IMR-90 (cell line): ENCODE measurements at regions not wholly inside any gene's neighbourhood (a gene's known extent, or its start where the extent isn't known, plus 50 kb on each side); places are given as distances from the start of the nearest gene placed in this dataset.

Experiments used
- ATAC-seq: fragments of 200-7000 bp; cut with Tn5 transposase; 2 replicates; pipeline ENCODE4 v1.9.1; 2020; ENCODE audit warnings: low read depth, mild to moderate bottlenecking, moderate library complexity
- BruUV-seq: library from RNA; stranded (reverse); fragments of 400-500 nt; replicated peaks from 2 replicates; lab custom pipeline; 2021; lab: Mats Ljungman, UMichigan
- CTCF ChIA-PET: fragments of 300-600 bp; formaldehyde crosslinking; extraction: SDS; loops from one replicate; lab custom pipeline; 2021; ENCODE audit warnings: antibody characterized with exemption; lab: Yijun Ruan, JAX
- POLR2A ChIA-PET: fragments of 300-600 bp; sonication (Branson Sonifier 250); formaldehyde crosslinking; loops from one replicate; lab custom pipeline; 2022; ENCODE audit warnings: antibody characterized with exemption; ENCODE audit not compliant: unreplicated experiment; lab: Charles Lee
- DNase-seq: peaks from one replicate; pipeline ENCODE4 v3.0.0; 2013
- H2AFZ ChIP-seq: replicated peaks from 2 replicates; pipeline ENCODE3; 2013; ENCODE audit warnings: low read length, mild to moderate bottlenecking; ENCODE audit not compliant: poor library complexity
- H2AK5ac ChIP-seq: 2 replicates; pipeline ENCODE4 v1.6.1; 2013; ENCODE audit warnings: low read depth, low read length, inconsistent platforms
- H2AK9ac ChIP-seq: replicated peaks from 2 replicates; pipeline ENCODE3; 2013; ENCODE audit warnings: mild to moderate bottlenecking, low read depth, low read length, moderate library complexity; ENCODE audit not compliant: poor library complexity
- H2BK120ac ChIP-seq: 2 replicates; pipeline ENCODE4 v1.6.1; 2013; ENCODE audit warnings: low read depth, low read length, inconsistent platforms
- H2BK15ac ChIP-seq: 3 replicates; pipeline ENCODE4 v1.6.1; 2013; ENCODE audit warnings: low read depth, low read length, inconsistent platforms
- H2BK20ac ChIP-seq: 2 replicates; pipeline ENCODE4 v1.6.1; 2013; ENCODE audit warnings: low read depth, mild to moderate bottlenecking, inconsistent platforms, low read length, moderate library complexity
- H2BK5ac ChIP-seq: 2 replicates; pipeline ENCODE4 v1.6.1; 2013; ENCODE audit warnings: mild to moderate bottlenecking, low read depth, low read length, inconsistent platforms; ENCODE audit not compliant: poor library complexity, severe bottlenecking
- H3K14ac ChIP-seq: replicated peaks from 2 replicates; pipeline ENCODE4 v1.6.1; 2013; ENCODE audit warnings: low read depth, low read length, inconsistent platforms
- H3K18ac ChIP-seq: 2 replicates; pipeline ENCODE4 v1.6.1; 2013; ENCODE audit warnings: low read depth, low read length, control low read depth
- H3K23ac ChIP-seq: 2 replicates; pipeline ENCODE4 v1.6.1; 2013; ENCODE audit warnings: low read depth, low read length, inconsistent platforms
- H3K27ac ChIP-seq: 2 replicates; pipeline ENCODE4 v1.5.1; 2013; ENCODE audit warnings: mild to moderate bottlenecking, control low read depth, low read length; ENCODE audit not compliant: insufficient read depth
- H3K27me3 ChIP-seq: 2 replicates; pipeline ENCODE4 v1.6.1; 2013; ENCODE audit warnings: low read length; ENCODE audit not compliant: control insufficient read depth, insufficient read depth
- H3K36me3 ChIP-seq: 2 replicates; pipeline ENCODE4 v1.6.1; 2013; ENCODE audit warnings: low read length, mixed read lengths; ENCODE audit not compliant: control insufficient read depth, insufficient read depth
- H3K4ac ChIP-seq: 2 replicates; pipeline ENCODE4 v1.6.1; 2013; ENCODE audit warnings: low read depth, low read length, inconsistent platforms
- H3K4me1 ChIP-seq: 2 replicates; pipeline ENCODE4 v1.6.1; 2013; ENCODE audit warnings: low read length, mixed read lengths; ENCODE audit not compliant: control insufficient read depth, insufficient read depth
- H3K4me2 ChIP-seq: 2 replicates; pipeline ENCODE4 v1.6.1; 2013; ENCODE audit warnings: low read depth, mild to moderate bottlenecking, control low read depth, low read length, moderate library complexity
- H3K4me3 ChIP-seq: 2 replicates; pipeline ENCODE4 v1.5.1; 2013; ENCODE audit warnings: low read depth, mild to moderate bottlenecking, control low read depth, low read length, moderate library complexity; ENCODE audit not compliant: insufficient read depth
- H3K56ac ChIP-seq: 2 replicates; pipeline ENCODE4 v1.6.1; 2013; ENCODE audit warnings: low read length, inconsistent platforms; ENCODE audit not compliant: insufficient read depth; ENCODE audit errors: extremely low read depth
- H3K79me1 ChIP-seq, 2 experiments: 2 replicates each; pipeline ENCODE4 v1.6.1; 2013; ENCODE audit warnings: low read length in 2 of 2, inconsistent platforms in 1 of 2, low read depth in 1 of 2
- H3K9ac ChIP-seq: 2 replicates; pipeline ENCODE4 v1.6.1; 2013; ENCODE audit warnings: low read depth, low read length, control low read depth
- H3K9me1 ChIP-seq: 2 replicates; pipeline ENCODE4 v1.6.1; 2013; ENCODE audit warnings: low read length, inconsistent platforms; ENCODE audit not compliant: insufficient read depth
- H3K9me3 ChIP-seq: 2 replicates; pipeline ENCODE4 v1.6.1; 2013; ENCODE audit warnings: low read length; ENCODE audit not compliant: control insufficient read depth, insufficient read depth
- H4K20me1 ChIP-seq: 2 replicates; pipeline ENCODE4 v1.6.1; 2013; ENCODE audit warnings: low read length, inconsistent platforms; ENCODE audit not compliant: insufficient read depth
- H4K5ac ChIP-seq: 2 replicates; pipeline ENCODE4 v1.6.1; 2013; ENCODE audit warnings: mild to moderate bottlenecking, low read depth, low read length, control low read depth
- H4K8ac ChIP-seq, 2 experiments: 2 replicates each; pipeline ENCODE4 v1.6.1; 2013; ENCODE audit warnings: low read depth in 2 of 2, low read length in 2 of 2, control low read depth in 1 of 2, inconsistent platforms in 1 of 2
- H4K91ac ChIP-seq: 2 replicates; pipeline ENCODE4 v1.6.1; 2013; ENCODE audit warnings: low read depth, low read length, inconsistent platforms; ENCODE audit not compliant: insufficient read depth
- BHLHE40 ChIP-seq: fragments of 150-350 bp; IDR thresholded peaks from 2 replicates; pipeline ENCODE4 v1.6.1; 2016; ENCODE audit warnings: mild to moderate bottlenecking, low read depth, low read length
- CEBPB ChIP-seq: IDR thresholded peaks from 2 replicates; pipeline ENCODE4 v1.6.1; 2012; ENCODE audit warnings: low read depth, low read length, improper control_type of control experiment
- CHD1 ChIP-seq: IDR thresholded peaks from 2 replicates; pipeline ENCODE4 v1.6.1; 2012; ENCODE audit warnings: low read depth, low read length, improper control_type of control experiment
- CTCF ChIP-seq: conservative IDR thresholded peaks from 2 replicates; pipeline ENCODE4 v1.5.1; 2012; ENCODE audit warnings: mild to moderate bottlenecking, low read depth, low read length, improper control_type of control experiment
- ELK1 ChIP-seq: fragments of 150-350 bp; IDR thresholded peaks from 2 replicates; pipeline ENCODE4 v1.6.1; 2016; ENCODE audit warnings: low read depth, mild to moderate bottlenecking, low read length, moderate library complexity, borderline replicate concordance
- FOS ChIP-seq: fragments of 150-350 bp; IDR thresholded peaks from 2 replicates; pipeline ENCODE4 v1.6.1; 2016; ENCODE audit warnings: low read depth, low read length
- MAFK ChIP-seq: IDR thresholded peaks from 2 replicates; pipeline ENCODE4 v1.6.1; 2012; ENCODE audit warnings: low read depth, low read length, improper control_type of control experiment
- MAZ ChIP-seq: IDR thresholded peaks from 2 replicates; pipeline ENCODE4 v1.6.1; 2012; ENCODE audit warnings: low read depth, mild to moderate bottlenecking, low read length, improper control_type of control experiment, moderate library complexity, borderline replicate concordance
- MXI1 ChIP-seq: IDR thresholded peaks from 2 replicates; pipeline ENCODE4 v1.6.1; 2012; ENCODE audit warnings: low read depth, mild to moderate bottlenecking, low read length, moderate library complexity, borderline replicate concordance
- NFE2L2 ChIP-seq: fragments of 150-350 bp; IDR thresholded peaks from 2 replicates; pipeline ENCODE4 v1.6.1; 2016; ENCODE audit warnings: low read depth, mild to moderate bottlenecking, low read length
- POLR2A ChIP-seq: IDR thresholded peaks from 2 replicates; pipeline ENCODE4 v1.6.1; 2012; ENCODE audit warnings: mild to moderate bottlenecking, low read depth, low read length
- RAD21 ChIP-seq: IDR thresholded peaks from 2 replicates; pipeline ENCODE4 v1.6.1; 2012; ENCODE audit warnings: low read length, improper control_type of control experiment
- RCOR1 ChIP-seq: IDR thresholded peaks from 2 replicates; pipeline ENCODE4 v1.6.1; 2012; ENCODE audit warnings: mild to moderate bottlenecking, low read length, improper control_type of control experiment; ENCODE audit not compliant: insufficient replicate concordance
- RFX5 ChIP-seq: IDR thresholded peaks from 2 replicates; pipeline ENCODE4 v1.8.0; 2012; ENCODE audit warnings: low read depth, mild to moderate bottlenecking, low read length, moderate library complexity
- SMC3 ChIP-seq: fragments of 150-350 bp; IDR thresholded peaks from 2 replicates; pipeline ENCODE4 v1.6.1; 2016; ENCODE audit warnings: low read depth, mild to moderate bottlenecking, antibody characterized with exemption, low read length, moderate library complexity
- USF2 ChIP-seq: fragments of 150-350 bp; IDR thresholded peaks from 2 replicates; pipeline ENCODE4 v1.6.1; 2017; ENCODE audit warnings: mild to moderate bottlenecking, antibody characterized with exemption, low read length, low read depth
- WGBS, 2 experiments: methylation state at CpG; one replicate each; pipeline versions ENCODE4 v1.1.5 to v1.1.7; 2013; ENCODE audit warnings: missing lambda C conversion rate in 2 of 2; ENCODE audit not compliant: insufficient read length in 1 of 2; ENCODE audit errors: extremely low coverage in 2 of 2; 5-methylcytosine and 5-hydroxymethylcytosine counted together
- dilution Hi-C: fragments of 300-500 bp; cut with HindIII; formaldehyde crosslinking; loops from one replicate; pipeline ENCODE4 v1.14.3; 2018; ENCODE audit warnings: low sequenced_read_pairs; ENCODE audit not compliant: unreplicated experiment
- in situ Hi-C: fragments of 300-500 bp; cut with MboI; formaldehyde crosslinking; loops from 3 replicates; pipeline ENCODE4 v1.14.3; 2019; ENCODE audit warnings: low sequenced_read_pairs, inconsistent platforms, mixed read lengths
- intact Hi-C: fragments of 100-400 bp; cut with micrococcal nuclease; formaldehyde crosslinking; loops from 2 replicates; pipeline ENCODE4 v1.10.0; 2022

DNA sequence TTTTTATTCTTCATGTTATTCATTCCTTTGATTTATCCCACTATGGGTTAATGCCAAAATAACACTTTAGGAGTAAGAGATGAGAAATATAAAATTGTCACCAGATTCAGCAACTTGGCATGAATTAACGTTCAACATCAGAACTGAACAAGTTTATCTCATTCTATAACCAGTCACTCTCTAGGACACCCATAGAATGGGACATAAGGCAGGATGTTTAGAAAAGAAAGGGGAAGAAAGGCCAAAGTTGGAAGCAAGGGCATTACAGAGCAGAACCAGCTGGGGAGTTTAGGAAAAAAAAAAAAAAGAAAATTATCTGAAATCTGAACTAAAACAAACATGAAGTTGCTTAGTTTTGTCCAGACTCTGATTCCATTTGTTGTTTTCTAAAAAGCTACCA is 211.0 kb downstream of the PMAIP1 start:
- ATAC-seq = no peak
- Histone ChIP-seq H2AK5ac (no peak overlapping the region), H3K36me3 (no peaks in the 10 kb centered on the region), H2AFZ (no peak overlapping the region), H3K4ac (no peak overlapping the region), H3K4me2 (no peak overlapping the region), H2BK15ac (no peak overlapping the region), H3K18ac (no peak overlapping the region), H3K79me1 (no peaks in the 10 kb centered on the region), H3K27me3 (peaks cover 1% of the 10 kb centered on the region; the same call in 1 of the 2 replicates), H3K27ac (no peak overlapping the region), H2BK5ac (no peak overlapping the region), H4K8ac (no peak overlapping the region), H4K91ac (no peak overlapping the region), H3K4me1 (no peaks in the 10 kb centered on the region), H3K56ac (no peak overlapping the region), H2AK9ac (no peak overlapping the region), H4K5ac (no peak overlapping the region), H3K4me3 (no peak overlapping the region), H3K9ac (no peak overlapping the region), H3K14ac (no peak overlapping the region), H2BK120ac (no peak overlapping the region), H2BK20ac (no peak overlapping the region), H4K20me1 (no peaks in the 10 kb centered on the region), H3K9me3 (no peaks in the 10 kb centered on the region), H3K23ac (no peak overlapping the region), H3K9me1 (no peaks in the 10 kb centered on the region)
- in situ Hi-C loops (no loop called here), dilution Hi-C loops (no loop called here), intact Hi-C loops (no loop called here)
- no TSS peak for BruUV-seq
- no CpG with 5 or more reads among the region's 1 CpG for WGBS, 2 experiments
- ChIA-PET POLR2A (no interaction called here), CTCF (interaction anchor here (0.6 kb wide), 1 partner anchor 86 kb away, joined by 4 read pairs; no protein-coding TSS in a partner anchor)
- DNase-seq = no peak
- no peak for TF ChIP-seq RCOR1
- no peak for TF ChIP-seq RAD21
- no peak for TF ChIP-seq MXI1
- TF ChIP-seq FOS = no peak
- no peak for TF ChIP-seq SMC3
- TF ChIP-seq USF2 = no peak
- TF ChIP-seq MAZ = no peak
- no peak for TF ChIP-seq BHLHE40
- TF ChIP-seq CEBPB = no peak
- TF ChIP-seq POLR2A = no peak
- TF ChIP-seq ELK1 = no peak
- no peak for TF ChIP-seq NFE2L2
- TF ChIP-seq MAFK = no peak
- no peak for TF ChIP-seq CHD1
- TF ChIP-seq RFX5 = no peak
- no peak for TF ChIP-seq CTCF
